GM12873 (cell line): ENCODE measurements at regions not wholly inside any gene's neighbourhood (a gene's known extent, or its start where the extent isn't known, plus 50 kb on each side); places are given as distances from the start of the nearest gene placed in this dataset.

ENCODE experiments used
- CTCF ChIP-seq: IDR thresholded peaks from 2 replicates; pipeline ENCODE4 v1.5.1; 2012; ENCODE audit warnings: low read depth, mild to moderate bottlenecking, moderate library complexity, low read length, control low read depth; ENCODE audit not compliant: insufficient read depth; ENCODE audit errors: missing control alignments

GRCh38 chr14:71242237-71242748 is 335.0 kb downstream of the PCNX1 start:
- TF ChIP-seq CTCF, result no peak

GRCh38 chr14:71243697-71244096 is 336.4 kb downstream of the PCNX1 start:
- no peak for TF ChIP-seq CTCF

GRCh38 chr14:71244341-71244740 is 337.1 kb downstream of the PCNX1 start:
- no peak for TF ChIP-seq CTCF

DNA sequence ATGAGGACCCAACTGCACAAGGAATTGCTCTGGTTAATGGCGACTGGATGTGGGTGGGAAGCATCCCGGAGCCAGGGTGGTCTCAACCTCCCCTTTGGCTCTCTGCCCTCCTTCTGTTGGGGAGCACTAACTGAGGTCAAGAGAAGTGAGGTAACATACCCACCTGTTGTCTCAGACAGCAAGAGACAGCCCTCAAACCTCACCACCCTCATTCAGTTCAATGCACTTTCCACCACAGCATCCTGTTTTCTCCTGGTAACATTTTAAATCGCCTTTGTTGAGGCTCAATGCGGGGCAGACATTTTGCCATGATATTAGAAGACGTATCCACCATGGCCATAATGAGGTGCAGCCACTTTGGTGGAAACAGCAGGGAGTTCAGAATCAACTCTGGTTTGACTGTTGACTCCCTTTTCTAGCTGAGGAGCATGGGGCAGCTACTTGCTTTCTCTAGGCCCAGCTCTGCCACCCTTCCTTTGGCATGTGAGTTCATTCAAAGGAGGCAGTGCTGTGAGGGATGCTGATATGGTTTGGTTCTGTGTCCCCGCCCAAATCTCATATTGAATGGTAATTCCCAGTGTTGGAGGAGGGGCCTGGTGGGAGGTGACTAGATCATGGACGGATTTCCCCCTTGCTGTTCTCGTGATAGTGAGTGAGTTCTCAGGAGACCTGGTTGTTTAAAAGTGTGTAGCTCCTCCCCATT is 338.6 kb downstream of the PCNX1 start:
- TF ChIP-seq CTCF, result no peak

GRCh38 chr14:71246539-71246938 is 339.3 kb downstream of the PCNX1 start:
- TF ChIP-seq CTCF, result no peak

- TF ChIP-seq CTCF, result no peak
Observed at GRCh38 chr14:71247106-71247505, 339.8 kb downstream of the PCNX1 start.

DNA sequence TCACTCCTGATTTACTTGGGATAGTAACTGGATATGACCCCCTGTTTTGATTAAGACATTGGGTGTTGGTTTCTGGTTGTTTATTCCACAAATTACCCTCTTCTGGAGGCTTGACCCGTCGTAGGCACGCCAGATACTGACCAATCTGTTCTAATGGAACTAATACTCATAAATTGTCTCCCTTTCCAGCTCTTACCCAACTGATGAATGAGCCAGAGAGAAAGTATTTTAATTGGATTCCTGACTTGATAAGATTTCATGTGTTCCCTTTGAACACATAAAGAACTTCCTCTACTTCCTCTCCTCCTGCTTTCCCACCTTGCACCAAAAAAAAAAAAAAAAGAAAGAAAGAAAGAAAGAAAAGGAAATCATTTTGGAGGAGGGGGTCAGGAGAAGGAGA is 340.9 kb downstream of the PCNX1 start:
- no peak for TF ChIP-seq CTCF
